ENCODE measurements at regions not wholly inside any gene's neighbourhood (a gene's known extent, or its start where the extent isn't known, plus 50 kb on each side); places are given as distances from the start of the nearest gene placed in this dataset.

DNA sequence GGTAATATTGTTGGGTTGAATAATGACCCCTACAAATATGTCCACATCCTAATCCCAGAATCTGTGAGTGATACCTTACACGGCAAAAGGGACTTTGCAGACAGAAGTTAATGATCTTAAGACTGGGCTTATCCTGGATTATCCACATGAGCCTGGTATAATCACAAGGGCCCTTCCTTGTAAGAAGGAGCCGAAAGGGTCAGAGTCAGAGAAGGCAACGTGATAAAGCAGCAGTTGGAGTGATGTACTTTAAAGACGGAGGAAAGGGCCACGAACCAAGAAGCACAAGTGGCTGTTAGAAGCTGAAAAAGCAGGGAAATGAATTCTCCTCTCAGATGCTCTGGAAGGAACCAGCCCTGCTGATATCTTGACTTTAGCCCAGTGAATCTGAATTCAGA is 137.8 kb downstream of the UTP18 start:
- ATAC-seq (no peak), DNase-seq (no peak)
- Histone ChIP-seq H3K36me3 (ENCODE audit: control insufficient read depth, insufficient read depth, low read length) (no peaks in the 10 kb centered on the region), H3K9me3 (ENCODE audit: control insufficient read depth, insufficient read depth, low read length) (no peaks in the 10 kb centered on the region), H3K4me1 (ENCODE audit: control insufficient read depth, insufficient read depth, low read length) (no peaks in the 10 kb centered on the region), H3K27ac (ENCODE audit: low read length) (no peak overlapping the region), H3K27me3 (ENCODE audit: control insufficient read depth, insufficient read depth, low read length) (no peaks in the 10 kb centered on the region), H3K4me3 (ENCODE audit: low read length) (no peak overlapping the region)
- H3K9me3 Mint-ChIP-seq: no peaks in the 10 kb centered on the region
- H3K4me3 Mint-ChIP-seq: no peak overlapping the region
- TF ChIP-seq, protein P1, sequence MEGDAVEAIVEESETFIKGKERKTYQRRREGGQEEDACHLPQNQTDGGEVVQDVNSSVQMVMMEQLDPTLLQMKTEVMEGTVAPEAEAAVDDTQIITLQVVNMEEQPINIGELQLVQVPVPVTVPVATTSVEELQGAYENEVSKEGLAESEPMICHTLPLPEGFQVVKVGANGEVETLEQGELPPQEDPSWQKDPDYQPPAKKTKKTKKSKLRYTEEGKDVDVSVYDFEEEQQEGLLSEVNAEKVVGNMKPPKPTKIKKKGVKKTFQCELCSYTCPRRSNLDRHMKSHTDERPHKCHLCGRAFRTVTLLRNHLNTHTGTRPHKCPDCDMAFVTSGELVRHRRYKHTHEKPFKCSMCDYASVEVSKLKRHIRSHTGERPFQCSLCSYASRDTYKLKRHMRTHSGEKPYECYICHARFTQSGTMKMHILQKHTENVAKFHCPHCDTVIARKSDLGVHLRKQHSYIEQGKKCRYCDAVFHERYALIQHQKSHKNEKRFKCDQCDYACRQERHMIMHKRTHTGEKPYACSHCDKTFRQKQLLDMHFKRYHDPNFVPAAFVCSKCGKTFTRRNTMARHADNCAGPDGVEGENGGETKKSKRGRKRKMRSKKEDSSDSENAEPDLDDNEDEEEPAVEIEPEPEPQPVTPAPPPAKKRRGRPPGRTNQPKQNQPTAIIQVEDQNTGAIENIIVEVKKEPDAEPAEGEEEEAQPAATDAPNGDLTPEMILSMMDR (IDR thresholded peaks at IDR 0.05): no peak
- peaks cover 7 to 16% of the 10 kb centered on the region in 2 donors for H3K27me3 Mint-ChIP-seq (ENCODE audit: low read depth in 2 of 2)
- 85% methylated on average over 5 of the region's 5 CpGs for WGBS (ENCODE audit: insufficient coverage)
- no peak overlapping the region for H3K27ac Mint-ChIP-seq
- intact Hi-C loops (cut with micrococcal nuclease): no loop called here
- no peaks in the 10 kb centered on the region for H3K4me1 Mint-ChIP-seq
- H3K36me3 Mint-ChIP-seq: no peaks in the 10 kb centered on the region

DNA sequence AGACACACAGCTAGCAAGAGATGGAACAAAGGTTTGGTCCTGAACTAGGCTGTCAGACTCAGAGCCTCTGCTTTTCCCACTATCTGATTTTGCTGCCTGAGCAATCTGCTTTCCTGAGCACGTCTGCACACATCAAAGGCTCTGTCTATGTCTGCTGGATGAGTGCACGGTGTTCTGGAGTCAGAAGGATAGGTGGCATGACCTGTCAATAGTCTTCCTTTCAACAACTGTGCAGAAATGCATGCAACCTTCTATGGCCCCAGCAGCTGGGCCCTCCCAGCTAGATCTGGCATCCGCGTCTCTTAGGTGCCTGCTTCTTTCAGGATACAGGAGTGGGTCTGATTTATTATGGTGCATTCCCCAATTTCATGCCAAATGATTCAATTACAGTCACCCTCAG is 138.3 kb downstream of the UTP18 start:
- no peak overlapping the region for H3K4me3 Mint-ChIP-seq
- H3K27me3 Mint-ChIP-seq (ENCODE audit: low read depth in 2 of 2): peaks cover 4 to 11% of the 10 kb centered on the region in 2 donors
- ATAC-seq (no peak), DNase-seq (no peak)
- no peaks in the 10 kb centered on the region for H3K4me1 ChIP-seq (ENCODE audit: control insufficient read depth, insufficient read depth, low read length)
- 72% methylated on average over 4 of the region's 4 CpGs for WGBS (ENCODE audit: insufficient coverage)
- TF ChIP-seq, protein P1 (IDR thresholded peaks at IDR 0.05): no peak
- H3K9me3 Mint-ChIP-seq: no peaks in the 10 kb centered on the region
- no peaks in the 10 kb centered on the region for H3K27me3 ChIP-seq (ENCODE audit: control insufficient read depth, insufficient read depth, low read length)
- H3K9me3 ChIP-seq (ENCODE audit: control insufficient read depth, insufficient read depth, low read length): no peaks in the 10 kb centered on the region
- no peak overlapping the region for H3K27ac ChIP-seq (ENCODE audit: low read length)
- H3K36me3 ChIP-seq (ENCODE audit: control insufficient read depth, insufficient read depth, low read length): no peaks in the 10 kb centered on the region
- no peak overlapping the region for H3K27ac Mint-ChIP-seq
- H3K36me3 Mint-ChIP-seq: no peaks in the 10 kb centered on the region
- H3K4me1 Mint-ChIP-seq: no peaks in the 10 kb centered on the region
- intact Hi-C loops (cut with micrococcal nuclease): no loop called here
- H3K4me3 ChIP-seq (ENCODE audit: low read length): no peak overlapping the region

DNA sequence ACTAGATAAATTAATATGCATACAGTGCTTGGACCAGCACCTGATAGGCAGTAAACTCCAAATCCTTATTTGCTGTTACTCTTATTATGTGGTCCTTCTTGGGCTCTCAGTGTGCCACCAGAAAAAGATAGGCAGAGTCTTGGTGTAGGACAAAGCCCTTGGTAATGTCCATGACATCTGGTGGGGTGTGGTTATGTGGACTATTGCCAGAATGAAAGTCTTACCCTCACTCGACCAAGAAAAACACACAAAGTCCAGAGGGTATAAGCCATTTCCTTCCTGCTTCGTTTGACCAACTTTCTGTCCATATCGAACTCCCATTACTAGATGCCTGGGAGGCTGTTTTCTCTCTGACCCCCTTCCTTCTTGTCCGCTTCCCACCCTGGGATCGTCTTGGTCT is 140.9 kb downstream of the UTP18 start:
- 62% methylated on average over 5 of the region's 5 CpGs for WGBS (ENCODE audit: insufficient coverage)
- Histone ChIP-seq H3K36me3 (ENCODE audit: control insufficient read depth, insufficient read depth, low read length) (no peaks in the 10 kb centered on the region), H3K4me1 (ENCODE audit: control insufficient read depth, insufficient read depth, low read length) (no peaks in the 10 kb centered on the region), H3K9me3 (ENCODE audit: control insufficient read depth, insufficient read depth, low read length) (no peaks in the 10 kb centered on the region), H3K27ac (ENCODE audit: low read length) (no peak overlapping the region), H3K27me3 (ENCODE audit: control insufficient read depth, insufficient read depth, low read length) (no peaks in the 10 kb centered on the region), H3K4me3 (ENCODE audit: low read length) (no peak overlapping the region)
- no peak for ATAC-seq
- no peaks in the 10 kb centered on the region for H3K36me3 Mint-ChIP-seq
- no peak overlapping the region for H3K4me3 Mint-ChIP-seq
- no peaks in the 10 kb centered on the region for H3K9me3 Mint-ChIP-seq
- no peak for DNase-seq
- TF ChIP-seq, protein P1 (IDR thresholded peaks at IDR 0.05): no peak
- peaks cover 6 to 10% of the 10 kb centered on the region in 2 donors for H3K27me3 Mint-ChIP-seq (ENCODE audit: low read depth in 2 of 2)
- H3K27ac Mint-ChIP-seq: no peak overlapping the region
- intact Hi-C loops (cut with micrococcal nuclease): no loop called here
- no peaks in the 10 kb centered on the region for H3K4me1 Mint-ChIP-seq

DNA sequence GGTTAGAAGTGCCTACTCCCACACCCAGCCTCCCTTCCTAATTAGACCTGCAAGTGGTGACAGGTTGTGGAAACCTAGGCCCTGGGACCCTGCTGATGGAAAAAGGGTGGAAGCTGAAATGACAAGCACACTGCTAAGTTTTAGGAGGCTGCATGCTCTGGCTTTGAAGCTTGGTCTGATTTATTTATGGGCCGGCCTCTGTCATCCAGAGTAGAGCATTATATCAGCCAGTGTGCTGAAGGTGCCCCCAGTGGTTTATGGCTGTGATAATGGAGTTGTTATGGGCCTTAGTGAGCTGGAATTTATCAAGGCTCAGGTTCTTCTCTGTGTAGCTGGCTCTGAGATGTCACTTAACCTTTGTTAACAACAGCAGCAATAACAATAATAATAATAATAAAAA is 142.6 kb downstream of the UTP18 start:
- Histone ChIP-seq H3K9me3 (ENCODE audit: control insufficient read depth, insufficient read depth, low read length) (no peaks in the 10 kb centered on the region), H3K4me1 (ENCODE audit: control insufficient read depth, insufficient read depth, low read length) (no peaks in the 10 kb centered on the region), H3K27ac (ENCODE audit: low read length) (no peak overlapping the region), H3K36me3 (ENCODE audit: control insufficient read depth, insufficient read depth, low read length) (no peaks in the 10 kb centered on the region), H3K27me3 (ENCODE audit: control insufficient read depth, insufficient read depth, low read length) (no peaks in the 10 kb centered on the region), H3K4me3 (ENCODE audit: low read length) (no peak overlapping the region)
- intact Hi-C loops (cut with micrococcal nuclease): no loop called here
- WGBS (ENCODE audit: insufficient coverage): 80% methylated on average over 1 of the region's 1 CpG
- Mint-ChIP-seq H3K4me1 (no peaks in the 10 kb centered on the region), H3K9me3 (no peaks in the 10 kb centered on the region), H3K36me3 (no peaks in the 10 kb centered on the region), H3K27me3 (ENCODE audit: low read depth in 2 of 2) (peaks cover 10 to 11% of the 10 kb centered on the region in 2 donors), H3K27ac (no peak overlapping the region), H3K4me3 (no peak overlapping the region)
- TF ChIP-seq, protein P1 (IDR thresholded peaks at IDR 0.05): no peak
- no peak for DNase-seq
- no peak for ATAC-seq

All from natural killer cell (primary cell).